AG10803 (cell line): ENCODE measurements at regions not wholly inside any gene's neighbourhood (a gene's known extent, or its start where the extent isn't known, plus 50 kb on each side); places are given as distances from the start of the nearest gene placed in this dataset.

Source experiments
- DNase-seq: peaks from one replicate; pipeline ENCODE4 v3.0.0; 2010; ENCODE audit warnings: low read depth
- H3K4me3 ChIP-seq: 2 replicates; pipeline ENCODE4 v1.5.1; 2011; ENCODE audit warnings: mild to moderate bottlenecking, low read length, control low read depth
- CTCF ChIP-seq: conservative IDR thresholded peaks from 2 replicates; pipeline ENCODE4 v1.5.1; 2011; ENCODE audit warnings: mild to moderate bottlenecking, low read length, control low read depth, inconsistent platforms

DNA sequence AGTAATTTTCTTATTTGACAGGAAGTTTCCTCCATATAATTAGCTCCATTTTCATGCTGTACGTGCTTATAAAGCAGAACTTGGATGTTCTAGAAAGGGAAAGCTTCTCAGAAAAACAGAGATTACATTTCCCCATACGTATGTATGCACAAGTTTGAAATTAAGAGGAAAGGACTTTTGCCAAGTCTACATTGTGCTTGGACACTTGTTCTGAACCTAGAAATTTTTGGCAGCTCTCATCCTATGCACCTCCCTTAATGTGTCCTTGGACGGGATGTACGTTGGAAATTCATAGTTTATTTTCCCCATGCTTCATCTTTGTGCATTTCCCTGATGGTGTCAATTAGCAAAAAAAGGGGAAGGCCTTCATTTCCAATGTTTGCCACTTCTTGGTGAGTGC, 322.7 kb downstream of the BLID start:
- DNase-seq, result no peak
- no peak overlapping the region for H3K4me3 ChIP-seq
- no peak for TF ChIP-seq CTCF

GRCh38 chr11:121792185-121792584, 323.8 kb downstream of the BLID start:
- no peak overlapping the region for H3K4me3 ChIP-seq
- DNase-seq, result no peak
- no peak for TF ChIP-seq CTCF

DNA sequence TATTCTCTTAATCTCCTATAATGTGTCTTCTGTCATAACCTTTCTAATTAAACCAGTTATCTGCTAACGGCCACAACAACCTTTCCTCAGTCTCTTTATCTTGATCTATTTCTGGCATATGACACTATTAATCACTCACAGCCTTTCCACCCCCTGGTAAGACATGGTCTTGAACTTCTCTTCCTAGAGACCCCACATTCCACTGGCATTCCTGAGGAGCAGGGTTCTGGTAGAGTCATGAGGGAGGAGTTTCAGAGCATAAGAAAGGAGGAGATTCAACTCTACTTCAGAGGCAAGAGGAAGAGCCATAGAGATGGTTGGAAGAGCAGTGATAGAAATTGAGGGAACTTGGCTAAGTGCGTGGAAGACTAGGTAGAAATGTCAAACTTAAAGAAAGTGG, 325.6 kb downstream of the BLID start:
- no peak for TF ChIP-seq CTCF
- no peak for DNase-seq
- no peak overlapping the region for H3K4me3 ChIP-seq

- H3K4me3 ChIP-seq, result no peak overlapping the region
- no peak for TF ChIP-seq CTCF
- peak; percentile 11 for DNase-seq
Observed at GRCh38 chr11:121780971-121781370, 328.2 kb upstream of the SORL1-AS1 start.

- DNase-seq, result peak; percentile 11
- no peak for TF ChIP-seq CTCF
- H3K4me3 ChIP-seq, result no peak overlapping the region
Observed at GRCh38 chr11:121777056-121777455, 324.3 kb upstream of the SORL1-AS1 start.

GRCh38 chr11:121775276-121775675, 322.5 kb upstream of the SORL1-AS1 start:
- no peak for TF ChIP-seq CTCF
- DNase-seq, result no peak
- H3K4me3 ChIP-seq, result no peak overlapping the region

DNA sequence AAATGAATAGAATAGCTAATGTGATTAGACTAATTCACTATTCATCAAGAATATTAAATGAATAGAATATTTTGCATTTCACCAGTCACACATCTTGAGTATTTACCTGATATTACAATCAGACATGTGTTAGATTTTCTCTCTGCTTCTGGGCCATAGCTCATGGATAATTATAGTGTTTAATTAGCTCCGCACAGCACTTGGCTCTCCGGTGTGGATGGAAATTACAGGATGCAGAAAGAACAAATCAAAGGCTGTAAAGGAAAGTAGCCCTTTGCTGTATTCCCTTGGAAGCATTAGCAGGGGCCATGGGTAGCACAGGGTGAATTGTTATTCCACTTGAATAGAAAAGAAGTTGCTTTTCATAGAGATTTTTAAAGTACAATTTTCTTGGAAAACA, 320.3 kb upstream of the SORL1-AS1 start:
- H3K4me3 ChIP-seq, result no peak overlapping the region
- TF ChIP-seq CTCF, result no peak
- DNase-seq, result no peak
